NCI-H2196 treated with DMSO at 0.1 percent for 48 hours (cell line): ENCODE measurements at regions not wholly inside any gene's neighbourhood (a gene's known extent, or its start where the extent isn't known, plus 50 kb on each side); places are given as distances from the start of the nearest gene placed in this dataset.
"Not testable (repeated sequence)": the region's sequence is repeated elsewhere in the genome, so short reads cannot be mapped to it uniquely, and the experiment has no call there.

Source experiments
- DNase-seq: peaks from one replicate; lab custom pipeline; 2025; ENCODE audit not compliant: unreplicated experiment; lab: John Stamatoyannopoulos, UW

DNA sequence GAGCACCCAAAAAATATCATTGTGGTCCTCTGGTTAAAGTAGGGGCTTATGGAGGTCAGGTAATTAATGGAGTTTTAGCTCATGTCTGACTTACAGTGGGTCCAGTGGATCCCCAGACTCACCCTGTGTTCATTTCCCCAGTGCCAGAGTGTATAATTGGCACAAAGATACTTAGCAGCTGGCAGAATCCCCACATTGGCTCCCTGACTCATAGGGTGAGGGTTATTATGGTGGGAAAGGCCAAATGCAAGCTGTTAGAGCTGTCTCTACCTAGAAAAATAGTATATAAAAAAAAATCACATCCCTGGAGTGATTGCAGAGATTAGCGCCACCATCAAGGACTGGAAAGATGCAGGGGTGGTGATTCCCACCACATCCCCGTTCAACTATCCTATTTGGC is 1067.6 kb upstream of the ACVR2A start:
- no peak for DNase-seq

DNA sequence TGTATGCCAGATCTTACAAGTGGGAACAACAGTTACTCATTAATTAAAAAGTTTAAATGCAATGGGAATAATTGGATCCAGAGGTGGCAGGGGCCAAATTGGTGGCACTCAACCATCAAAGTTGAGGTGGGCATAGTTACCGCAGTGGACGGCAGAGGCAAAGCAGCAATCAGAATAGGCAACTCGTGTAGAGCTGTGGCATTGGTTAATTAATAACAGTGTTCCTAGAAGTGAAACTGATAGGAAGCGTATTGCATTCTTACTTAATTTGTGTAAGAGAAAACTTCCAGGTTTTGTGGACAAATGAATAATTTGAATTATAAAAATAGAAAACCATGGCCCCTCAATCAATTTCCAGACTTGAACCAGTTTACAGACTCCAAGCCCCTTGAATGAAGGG is 1068.2 kb upstream of the ACVR2A start:
- DNase-seq: no peak

DNA sequence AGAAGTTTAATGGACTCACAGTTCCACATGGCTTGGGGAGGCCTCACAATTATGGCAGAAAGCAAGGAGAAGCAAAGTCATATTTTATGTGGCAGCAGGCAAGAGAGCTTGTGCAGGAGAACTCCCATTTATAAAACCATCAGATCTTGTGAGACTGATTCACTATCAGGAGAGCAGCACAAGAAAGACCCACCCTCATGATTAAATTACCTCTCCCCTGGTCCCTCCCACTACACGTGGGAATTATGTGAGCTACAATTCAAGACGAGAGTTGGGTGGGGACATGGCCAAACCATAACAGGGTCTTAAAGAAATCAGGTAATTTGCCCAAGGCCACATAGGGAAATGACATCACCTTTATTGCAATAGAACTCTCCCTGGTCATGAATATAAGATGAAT is 1073.3 kb upstream of the ACVR2A start:
- DNase-seq: no peak

DNA sequence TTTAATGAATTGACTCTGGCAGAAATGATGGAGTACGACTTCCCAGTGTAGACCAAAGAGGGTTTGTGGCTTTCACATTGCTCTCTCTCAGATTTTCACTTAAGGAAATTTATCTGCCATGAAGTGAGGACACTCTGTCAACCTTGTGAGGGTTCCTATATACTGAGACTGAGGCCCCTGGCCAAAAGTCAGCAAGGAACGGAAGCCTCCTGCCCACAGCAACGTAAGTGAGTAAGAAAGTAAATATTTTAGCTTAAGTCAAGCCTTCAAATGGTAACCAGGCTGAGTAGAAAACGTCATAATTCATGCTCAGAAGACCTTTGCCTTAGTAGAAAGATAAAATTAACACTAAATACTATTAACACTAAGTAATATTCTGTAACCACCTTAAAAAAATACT is 1080.5 kb upstream of the ACVR2A start:
- no peak for DNase-seq

DNA sequence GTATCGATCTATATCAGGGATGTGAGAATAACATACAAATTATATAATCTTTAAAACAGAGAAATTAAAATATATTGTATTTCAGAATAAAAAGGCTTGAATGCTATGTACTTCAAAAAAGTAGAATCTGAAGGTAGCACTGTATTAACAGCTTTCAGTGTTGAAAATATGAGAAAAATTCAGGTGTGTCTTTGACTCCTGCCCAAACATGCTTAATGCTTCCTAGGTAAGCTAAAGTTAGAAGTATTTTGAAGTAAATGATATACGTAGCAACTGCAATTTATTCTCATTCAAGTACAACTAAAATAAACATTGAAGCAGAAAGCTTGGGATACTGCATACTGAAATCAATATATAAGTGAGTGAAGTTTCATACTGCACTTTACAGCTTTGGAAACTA is 1082.0 kb upstream of the ACVR2A start:
- DNase-seq: no peak

DNA sequence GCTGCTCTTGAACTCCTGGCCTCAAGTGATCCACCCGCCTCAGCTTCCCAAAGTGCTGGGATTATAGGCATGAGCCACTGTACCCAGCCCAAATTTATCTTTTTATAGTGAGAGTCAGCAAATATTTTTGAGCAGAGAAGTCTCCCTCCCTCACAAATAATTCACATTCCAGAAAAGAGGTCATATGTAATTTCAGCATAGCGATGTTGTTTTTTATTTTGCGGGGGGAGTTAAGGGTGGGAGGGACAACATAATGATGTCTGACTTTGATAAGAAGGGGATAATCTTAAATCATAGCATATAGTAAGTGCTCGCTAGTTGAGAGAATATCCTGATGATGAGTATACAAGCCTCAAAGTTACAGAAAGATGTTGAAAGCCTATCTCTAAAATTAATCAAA is 1090.2 kb upstream of the ACVR2A start:
- DNase-seq: no peak

DNA sequence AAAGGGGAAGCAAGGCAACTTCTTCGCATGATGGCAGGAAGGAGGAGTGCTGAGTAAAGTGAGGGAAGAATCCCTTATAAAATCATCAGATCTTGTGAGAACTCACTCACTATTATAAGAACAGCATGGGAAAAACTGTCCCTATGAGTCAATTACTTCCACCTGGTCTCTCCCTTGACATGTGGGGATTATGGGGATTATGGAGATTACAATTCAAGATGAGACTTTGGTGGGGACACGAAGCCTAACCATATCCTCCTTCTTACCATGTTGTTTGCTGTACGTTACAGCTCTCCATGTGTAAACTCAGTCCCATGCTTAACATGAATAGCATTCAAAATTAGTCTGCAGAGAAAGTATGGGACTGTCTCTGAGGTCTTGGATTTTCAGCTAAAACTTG is 1096.8 kb upstream of the ACVR2A start:
- DNase-seq: no peak

DNA sequence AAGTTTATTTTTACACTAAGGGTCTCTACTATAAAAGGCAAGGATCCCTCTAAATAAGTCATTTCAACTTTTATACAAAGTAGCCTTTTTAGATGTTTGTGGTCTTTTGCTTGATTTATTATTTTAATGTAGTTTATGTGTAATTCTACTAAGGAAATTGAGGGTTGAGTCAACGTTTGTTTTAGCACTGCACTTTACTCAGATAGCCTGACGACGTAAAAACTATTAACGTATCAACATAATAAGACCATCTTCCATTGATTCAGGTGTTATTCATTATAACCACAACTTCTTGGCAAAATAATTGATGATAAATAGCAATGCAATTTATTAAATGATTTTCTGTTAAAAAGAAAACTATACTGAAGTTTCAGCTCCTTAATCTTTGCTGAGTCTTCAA is 1103.6 kb upstream of the ACVR2A start:
- DNase-seq: no peak

DNA sequence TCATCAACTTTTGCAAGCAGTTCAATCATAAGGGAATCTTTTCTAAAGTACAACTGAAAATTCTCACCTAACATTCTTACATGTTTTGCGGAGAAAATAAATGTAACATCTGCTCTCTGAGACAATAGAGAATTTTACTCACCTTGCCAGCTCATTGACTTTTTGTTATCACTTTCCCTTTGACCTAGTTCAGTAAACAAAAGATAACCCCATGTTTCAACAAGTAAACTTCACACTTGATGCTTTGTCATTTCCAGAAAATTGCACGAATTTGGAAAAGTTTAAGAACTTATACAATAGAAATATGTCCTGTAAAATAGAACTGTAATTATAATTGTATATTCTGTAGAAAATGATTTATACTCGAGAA is 1110.0 kb upstream of the ACVR2A start:
- DNase-seq: no peak

DNA sequence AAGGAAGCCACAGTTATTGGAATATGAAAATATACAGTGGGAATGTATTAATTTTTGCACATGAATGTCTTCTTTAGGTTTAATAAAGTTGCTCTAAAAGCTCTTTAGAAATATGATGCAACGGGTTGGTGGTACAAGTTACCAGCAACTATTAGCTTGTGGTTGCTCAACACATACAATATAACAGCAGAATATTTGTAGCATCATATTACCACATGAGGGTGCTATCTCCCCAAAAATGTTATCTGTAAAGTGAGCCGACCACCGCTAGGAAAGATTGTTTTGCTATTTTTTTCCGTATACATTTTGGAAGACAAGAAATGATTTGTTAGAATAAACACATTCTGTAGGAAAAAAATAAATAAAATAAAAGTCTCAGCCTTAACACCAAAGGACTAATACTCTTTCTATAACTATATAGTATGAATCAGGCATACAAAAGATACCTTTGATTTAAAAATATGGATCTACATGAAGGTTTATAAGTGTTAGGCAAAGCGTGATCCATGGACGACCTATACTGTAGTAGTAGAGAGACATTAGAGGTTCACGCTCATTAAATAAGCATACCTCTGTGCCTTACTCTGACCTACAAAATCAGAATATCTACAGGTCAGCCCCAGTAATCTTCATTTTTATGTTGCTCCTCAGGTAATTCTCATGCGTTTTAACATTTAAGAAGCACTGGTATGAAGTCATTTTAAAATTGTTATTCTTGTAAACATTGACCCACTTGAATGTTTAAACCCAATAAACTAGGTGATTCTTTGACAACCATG is 1110.6 kb upstream of the ACVR2A start:
- DNase-seq: peak; percentile 38

DNA sequence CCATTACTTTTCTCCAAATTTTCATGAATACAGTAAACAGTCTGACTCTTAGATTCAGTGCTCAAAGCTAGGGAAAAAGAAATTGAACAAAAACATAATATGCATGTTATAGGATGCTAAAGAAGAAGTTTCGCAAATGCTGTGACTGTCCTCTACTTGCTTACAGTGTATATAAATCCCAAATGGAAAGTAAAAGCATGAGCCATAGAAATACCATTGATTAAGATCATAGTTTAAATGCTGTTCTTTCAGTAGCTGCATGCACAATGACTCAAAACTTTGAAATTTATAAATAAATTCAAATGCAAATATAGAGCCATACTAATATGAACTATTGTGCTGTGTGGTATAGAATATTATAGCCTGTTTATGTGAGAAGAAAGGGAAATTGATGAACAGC is 1113.9 kb upstream of the ACVR2A start:
- DNase-seq: no peak

DNA sequence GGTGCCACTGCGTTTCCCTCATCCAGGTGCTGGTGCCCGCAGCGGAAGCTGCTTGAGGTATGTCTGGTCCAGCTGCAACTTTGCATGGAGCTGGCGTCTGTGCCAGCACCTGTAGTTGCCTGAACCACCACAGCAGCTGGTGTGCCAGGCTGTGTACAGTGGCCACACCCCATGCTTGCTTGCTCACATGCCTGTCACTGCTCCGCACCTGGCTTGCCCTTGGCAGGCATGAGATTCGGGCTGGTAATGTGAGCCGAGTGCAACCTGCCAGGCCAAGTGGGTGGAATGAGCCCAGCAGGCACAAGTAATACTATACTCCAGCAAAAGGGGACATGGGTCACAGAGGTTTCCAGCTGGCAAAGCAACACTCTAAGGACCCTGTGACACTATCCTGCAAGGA is 1123.3 kb upstream of the ACVR2A start:
- DNase-seq: peak; percentile 46

DNA sequence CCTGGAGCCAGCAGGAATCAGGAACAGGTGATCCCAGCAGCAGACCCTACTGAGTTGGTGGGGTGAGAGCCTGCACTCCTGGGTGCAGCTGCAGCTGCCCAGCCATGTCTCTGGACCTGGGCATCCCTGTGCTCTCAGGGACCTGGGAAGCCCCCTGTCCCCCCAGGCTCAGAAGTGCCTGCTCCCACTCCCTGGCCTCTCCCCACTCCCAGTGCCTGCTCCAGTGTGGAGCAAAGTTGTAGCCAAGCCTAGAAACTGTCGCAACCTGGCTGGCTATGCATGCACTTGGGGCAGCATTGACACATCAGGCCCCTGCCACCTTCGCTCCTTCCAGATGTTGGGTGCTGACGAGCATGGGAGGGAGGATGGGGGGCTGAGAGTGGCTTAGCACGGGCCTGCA is 1124.7 kb upstream of the ACVR2A start:
- no peak for DNase-seq

DNA sequence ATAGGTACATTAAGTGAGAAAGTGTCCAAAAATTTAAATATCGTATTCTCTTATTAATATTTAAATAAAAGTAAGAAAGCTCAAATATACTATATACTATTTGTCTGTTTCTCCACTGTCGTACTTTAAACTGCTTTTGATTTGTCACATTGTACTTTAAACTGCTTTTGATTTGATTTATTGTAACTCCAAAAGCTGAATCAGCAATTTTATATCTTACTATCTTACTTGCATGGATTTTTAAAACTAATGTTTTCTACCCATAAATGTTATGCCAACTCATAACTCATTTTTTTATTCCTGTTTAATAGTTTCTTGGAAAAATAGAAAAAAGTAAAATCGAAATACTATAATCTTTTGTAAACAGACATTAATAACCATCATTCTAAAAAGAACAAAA is 1128.2 kb upstream of the ACVR2A start:
- DNase-seq: no peak

DNA sequence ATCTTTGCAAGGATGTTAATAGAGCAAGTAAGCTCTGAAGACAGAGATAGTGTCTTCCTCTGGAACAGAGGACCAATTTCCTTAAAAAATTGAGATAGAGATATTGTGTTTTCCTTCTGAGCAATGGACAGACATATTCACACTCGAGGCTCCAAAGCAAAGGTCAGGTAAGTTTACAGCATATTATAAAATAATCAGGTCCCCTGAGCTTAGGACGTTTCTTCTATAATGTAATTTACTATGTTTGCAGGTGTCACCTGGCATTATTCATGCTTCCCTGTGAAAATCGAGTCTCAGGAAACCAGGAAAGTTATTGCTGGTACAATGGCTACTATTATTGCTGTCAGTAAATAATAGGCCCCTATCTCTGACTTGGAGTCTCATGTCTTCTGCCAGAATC is 1135.8 kb upstream of the ACVR2A start:
- DNase-seq: no peak

DNA sequence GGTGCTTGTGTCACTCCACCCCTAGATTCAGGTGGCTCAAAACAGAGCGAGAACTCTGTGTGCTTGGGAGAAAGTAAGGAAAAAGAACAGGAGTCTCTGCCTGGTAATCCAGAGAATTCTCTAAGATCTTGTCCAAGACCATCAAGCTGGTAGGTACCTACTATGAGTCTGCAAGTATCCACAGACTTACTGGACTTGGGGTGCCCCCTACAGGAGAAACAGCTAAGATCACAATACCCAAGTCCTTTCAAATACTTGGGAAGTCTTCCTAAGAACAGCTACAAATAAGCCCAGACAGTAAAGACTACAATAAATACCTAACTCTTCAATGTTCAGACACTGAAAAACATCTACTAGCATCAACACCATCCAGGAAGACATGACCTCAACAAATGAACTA is 1143.6 kb upstream of the ACVR2A start:
- no peak for DNase-seq

DNA sequence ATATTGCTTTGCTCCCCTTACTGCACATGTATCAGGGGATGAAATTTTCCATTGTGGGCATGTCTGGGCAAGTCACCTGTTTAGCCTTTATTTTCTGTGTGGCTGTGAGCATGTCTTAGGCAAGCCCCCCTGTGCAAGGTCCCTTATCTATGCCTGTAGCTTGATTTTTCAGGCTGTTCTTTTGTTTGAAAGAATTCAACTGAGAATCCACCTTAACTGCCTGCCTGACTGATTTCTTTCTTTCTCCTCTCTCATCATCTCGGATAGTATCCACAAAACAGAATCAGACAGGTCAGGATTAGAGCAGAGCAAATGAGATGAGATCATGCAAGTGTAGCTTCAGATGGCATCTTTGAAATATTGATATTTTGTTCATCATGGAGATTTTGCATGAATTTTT is 1147.5 kb upstream of the ACVR2A start:
- no peak for DNase-seq

DNA sequence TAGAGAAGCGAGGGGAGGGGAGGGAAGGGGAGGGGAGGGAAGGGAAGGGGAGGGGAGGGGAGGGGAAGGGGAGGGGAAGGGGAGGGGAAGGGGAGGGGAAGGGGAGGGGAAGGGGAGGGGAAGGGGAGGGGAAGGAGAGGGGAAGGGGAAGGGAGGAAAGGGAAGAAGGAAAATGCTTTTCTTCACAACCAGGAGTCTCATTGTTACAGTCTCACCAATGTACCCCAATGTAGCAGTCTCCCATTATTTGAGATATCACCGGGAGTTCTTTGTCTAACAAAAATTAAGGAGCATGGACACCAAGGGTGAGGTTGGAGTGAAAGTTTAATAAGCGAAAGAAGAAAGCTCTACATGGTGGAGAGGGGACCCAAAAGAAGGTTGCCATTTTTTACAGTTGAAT is 1148.0 kb upstream of the ACVR2A start:
- not testable (repeated sequence) for DNase-seq

DNA sequence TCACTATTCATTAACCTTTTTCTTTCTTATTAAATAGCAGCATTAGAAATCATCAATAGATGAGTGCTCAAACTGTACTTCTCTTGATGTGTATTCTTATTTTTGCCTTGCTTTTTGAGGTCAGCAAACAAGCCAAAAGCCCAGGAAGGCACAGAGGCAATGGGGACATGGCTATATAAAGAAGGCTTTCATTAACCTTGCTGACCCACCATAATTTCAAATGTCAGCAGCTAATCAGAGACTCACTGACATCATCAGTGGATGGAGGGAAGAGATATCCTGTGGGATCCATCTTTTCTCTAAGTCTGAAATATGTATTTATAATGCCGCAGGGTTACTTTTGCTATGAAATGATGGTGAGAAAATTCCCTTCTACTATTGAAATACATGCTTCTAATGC is 1162.8 kb upstream of the ACVR2A start:
- DNase-seq: no peak

DNA sequence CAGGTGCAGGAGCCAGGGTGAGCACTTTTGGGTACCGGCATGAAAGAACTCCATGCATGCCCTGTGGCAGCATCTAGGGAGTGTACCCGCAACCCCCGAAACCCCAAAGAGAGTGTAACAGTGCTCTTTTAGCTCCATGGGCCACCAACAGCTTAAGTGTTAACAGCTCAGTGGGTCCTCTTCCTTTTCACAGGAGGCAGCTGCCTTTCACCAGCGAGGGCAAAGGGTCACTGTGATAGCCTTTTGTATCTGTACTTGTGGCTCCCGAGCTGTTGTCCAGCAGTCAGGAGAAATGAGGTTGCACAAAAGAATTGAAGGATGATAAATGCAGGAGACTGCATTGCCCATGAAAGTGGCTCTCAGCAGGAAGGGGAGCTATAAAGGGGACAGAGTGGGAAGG is 1166.3 kb upstream of the ACVR2A start:
- DNase-seq: no peak

DNA sequence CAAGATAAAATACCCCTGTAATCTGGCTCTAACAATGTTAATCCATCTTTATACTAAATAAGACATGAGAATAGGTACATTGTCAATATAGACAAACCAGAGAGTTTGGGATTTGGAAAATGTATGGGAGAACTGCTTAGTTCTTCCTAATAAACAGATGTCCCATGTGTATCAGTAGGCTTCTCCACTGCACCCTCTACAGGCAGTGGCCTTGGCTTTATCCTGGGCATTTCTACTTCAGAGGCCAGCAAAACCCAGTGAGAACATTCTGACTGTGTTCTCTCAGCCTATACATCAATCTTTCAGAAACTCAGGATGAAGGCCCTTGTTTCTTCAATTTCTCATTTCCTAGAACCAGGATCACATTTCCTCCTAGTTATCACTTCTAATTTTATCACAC is 1167.5 kb upstream of the ACVR2A start:
- DNase-seq: no peak

DNA sequence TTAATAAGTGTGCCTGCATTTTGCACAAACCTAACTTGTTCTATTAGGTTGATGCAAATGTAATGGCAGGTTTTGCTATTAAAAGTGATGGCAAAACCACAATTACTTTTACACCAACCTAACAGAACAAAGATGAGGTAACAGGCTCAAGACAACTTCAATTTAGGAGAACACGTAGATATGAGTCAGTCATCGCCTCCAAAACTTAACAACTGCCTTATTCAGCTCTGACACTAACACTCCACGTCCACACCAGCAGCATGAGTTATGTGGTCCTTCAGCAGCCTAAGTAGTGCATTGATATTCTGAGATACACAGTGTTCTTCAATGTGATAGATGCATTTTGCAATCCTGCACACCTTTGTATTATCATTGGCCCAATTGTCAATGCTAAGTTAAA is 1175.1 kb upstream of the ACVR2A start:
- DNase-seq: no peak

DNA sequence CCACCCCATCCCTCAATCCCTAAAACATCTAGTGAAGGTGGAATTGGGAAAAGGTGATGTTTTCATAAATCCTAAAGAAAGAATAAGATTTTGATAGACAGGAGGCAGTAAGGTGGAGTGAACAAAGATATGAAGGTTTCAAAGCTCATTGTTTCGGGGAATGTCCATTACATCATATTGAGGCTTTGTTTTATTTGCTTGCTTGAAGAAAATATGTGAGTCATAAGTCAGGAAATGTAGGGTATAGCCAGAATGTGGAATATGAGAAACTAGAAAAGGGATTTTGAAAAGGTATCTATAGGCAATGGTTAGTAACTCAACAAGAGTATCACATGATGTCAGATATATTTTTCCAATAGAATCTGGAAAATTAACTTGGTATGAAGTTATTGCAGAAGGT is 1178.5 kb upstream of the ACVR2A start:
- DNase-seq: no peak

DNA sequence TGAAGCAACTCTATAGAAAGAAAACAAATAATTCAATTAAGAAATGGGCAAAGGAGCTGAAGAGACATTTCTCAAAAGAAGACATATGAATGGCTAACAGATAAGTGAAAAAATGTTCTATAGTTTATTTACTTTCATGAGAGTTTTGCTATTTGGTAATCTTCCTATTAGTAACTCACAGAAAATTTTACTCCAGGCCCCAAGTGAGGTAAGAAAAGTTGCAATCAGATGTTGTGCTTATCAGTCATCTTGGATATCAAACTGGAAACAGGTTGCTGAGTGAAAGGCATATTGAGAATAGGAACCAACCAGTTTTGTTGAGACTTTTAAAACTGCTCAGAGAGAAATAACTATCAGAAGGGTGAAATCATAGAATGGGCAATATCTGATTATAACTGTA is 1179.0 kb upstream of the ACVR2A start:
- DNase-seq: no peak
